Hepatocyte (in vitro differentiated cells): ENCODE measurements at regions not wholly inside any gene's neighbourhood (a gene's known extent, or its start where the extent isn't known, plus 50 kb on each side); places are given as distances from the start of the nearest gene placed in this dataset.
A peak's percentile ranks its signal among the peaks of the same experiment; 100 is the strongest.

Experiments used
- DNase-seq: peaks from one replicate; pipeline ENCODE4 v3.0.0-alpha.2; 2016; ENCODE audit warnings: low spot score
- H2AFZ ChIP-seq: fragments of 200-600 bp; sonication (generic); 2 replicates; pipeline ENCODE4 v1.6.0; 2016; ENCODE audit warnings: antibody characterized with exemption, mild to moderate bottlenecking
- H3K27ac ChIP-seq: fragments of 200-600 bp; sonication (generic); 2 replicates; pipeline ENCODE4 v1.5.1; 2016; ENCODE audit warnings: mild to moderate bottlenecking
- H3K27me3 ChIP-seq: fragments of 200-600 bp; sonication (generic); 2 replicates; pipeline ENCODE4 v1.6.1; 2016
- H3K36me3 ChIP-seq: fragments of 200-600 bp; sonication (generic); replicated peaks from 2 replicates; pipeline ENCODE4 v1.5.1; 2016; ENCODE audit warnings: low read depth; ENCODE audit not compliant: insufficient read depth
- H3K4me1 ChIP-seq: fragments of 200-600 bp; sonication (generic); 2 replicates; pipeline ENCODE4 v1.5.1; 2016; ENCODE audit warnings: mild to moderate bottlenecking, moderate library complexity; ENCODE audit not compliant: insufficient read depth
- H3K4me2 ChIP-seq: fragments of 200-600 bp; sonication (generic); 2 replicates; pipeline ENCODE4 v1.6.0; 2016
- H3K4me3 ChIP-seq: fragments of 200-600 bp; sonication (generic); 2 replicates; pipeline ENCODE4 v1.5.1; 2016; ENCODE audit warnings: mild to moderate bottlenecking
- H3K79me2 ChIP-seq: fragments of 200-600 bp; sonication (generic); 2 replicates; pipeline ENCODE4 v1.6.0; 2017; ENCODE audit warnings: mild to moderate bottlenecking
- H3K9me2 ChIP-seq: fragments of 200-600 bp; sonication (generic); replicated peaks from 2 replicates; pipeline ENCODE4 v1.6.0; 2017; ENCODE audit warnings: mild to moderate bottlenecking; ENCODE audit not compliant: insufficient read depth
- H3K9me3 ChIP-seq: fragments of 200-600 bp; sonication (generic); 2 replicates; pipeline ENCODE4 v1.5.1; 2016; ENCODE audit warnings: low read depth, mild to moderate bottlenecking
- H4K20me1 ChIP-seq: fragments of 200-600 bp; sonication (generic); 2 replicates; pipeline ENCODE4 v1.6.0; 2016; ENCODE audit warnings: mild to moderate bottlenecking; ENCODE audit not compliant: insufficient read depth, poor library complexity, severe bottlenecking
- EZH2 ChIP-seq: fragments of 200-600 bp; sonication (generic); IDR thresholded peaks from 2 replicates; pipeline ENCODE4 v1.6.1; 2016; ENCODE audit warnings: antibody characterized with exemption, mild to moderate bottlenecking, borderline replicate concordance
- EZH2phosphoT487 ChIP-seq: fragments of 200-600 bp; sonication (generic); IDR thresholded peaks from one replicate; pipeline ENCODE4 v1.6.1; 2018; ENCODE audit warnings: antibody characterized with exemption, mild to moderate bottlenecking, low read depth, moderate library complexity; ENCODE audit not compliant: unreplicated experiment, severe bottlenecking
- WGBS: methylation state at CpG from one replicate; pipeline ENCODE4 v1.1.6; 2016; ENCODE audit warnings: low lambda C conversion rate; ENCODE audit errors: missing lambda C conversion rate; 5-methylcytosine and 5-hydroxymethylcytosine counted together
- TF ChIP-seq, protein P1 (sequence below): fragments of 200-600 bp; sonication (generic); IDR thresholded peaks from 2 replicates; pipeline ENCODE4 v1.5.1; 2016; ENCODE audit warnings: antibody characterized with exemption, mild to moderate bottlenecking; ENCODE audit not compliant: poor library complexity

DNA sequence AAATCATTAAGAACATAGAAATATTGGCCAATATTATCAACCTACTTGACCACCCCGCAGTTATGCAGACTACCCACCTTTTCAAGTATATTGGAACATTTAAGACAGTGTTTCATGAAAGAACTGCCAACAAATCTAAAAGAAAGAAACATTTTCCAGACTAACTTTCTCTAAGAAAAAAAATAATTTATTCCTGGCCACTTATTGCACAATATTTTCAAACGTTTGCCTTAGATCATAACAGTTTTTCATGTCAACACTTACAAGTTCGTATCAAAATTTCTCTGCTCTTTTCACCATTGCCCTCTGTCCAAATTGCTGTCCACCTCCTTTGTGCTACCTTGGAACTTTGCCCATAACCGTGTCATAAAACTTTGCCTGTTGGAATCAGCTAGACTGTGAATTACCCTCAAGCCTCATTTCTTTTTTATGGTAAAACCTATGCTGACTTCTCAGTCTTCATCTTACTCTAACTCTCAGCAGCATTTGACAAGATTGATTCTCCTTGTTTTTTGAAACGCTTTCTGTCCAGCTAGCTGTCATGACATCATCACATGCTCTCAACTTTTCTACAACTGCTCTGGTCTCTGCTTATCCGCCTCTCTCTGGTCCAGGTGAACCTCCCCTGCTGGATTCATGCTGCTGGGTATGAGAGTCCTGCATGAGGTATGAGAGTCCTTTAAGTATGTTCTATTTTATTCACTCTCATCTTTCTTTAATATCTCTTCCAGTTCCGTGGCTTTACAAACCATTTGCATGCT, 92.8 kb upstream of the CHRM3 start:
- Histone ChIP-seq H3K27ac (no peak overlapping the region), H3K27me3 (no peaks in the 10 kb centered on the region), H3K9me2 (no peaks in the 10 kb centered on the region), H3K4me3 (no peak overlapping the region), H4K20me1 (no peaks in the 10 kb centered on the region), H3K9me3 (no peaks in the 10 kb centered on the region), H2AFZ (no peak overlapping the region), H3K4me2 (peak overlapping the region; percentile 3), H3K79me2 (no peaks in the 10 kb centered on the region), H3K4me1 (peaks cover 6% of the 10 kb centered on the region), H3K36me3 (no peaks in the 10 kb centered on the region)
- WGBS: 70% methylated on average over 7 of the region's 7 CpGs
- peak; percentile 36 for DNase-seq
- TF ChIP-seq EZH2 (no peak), EZH2phosphoT487 (no peak)
- TF ChIP-seq, protein P1, sequence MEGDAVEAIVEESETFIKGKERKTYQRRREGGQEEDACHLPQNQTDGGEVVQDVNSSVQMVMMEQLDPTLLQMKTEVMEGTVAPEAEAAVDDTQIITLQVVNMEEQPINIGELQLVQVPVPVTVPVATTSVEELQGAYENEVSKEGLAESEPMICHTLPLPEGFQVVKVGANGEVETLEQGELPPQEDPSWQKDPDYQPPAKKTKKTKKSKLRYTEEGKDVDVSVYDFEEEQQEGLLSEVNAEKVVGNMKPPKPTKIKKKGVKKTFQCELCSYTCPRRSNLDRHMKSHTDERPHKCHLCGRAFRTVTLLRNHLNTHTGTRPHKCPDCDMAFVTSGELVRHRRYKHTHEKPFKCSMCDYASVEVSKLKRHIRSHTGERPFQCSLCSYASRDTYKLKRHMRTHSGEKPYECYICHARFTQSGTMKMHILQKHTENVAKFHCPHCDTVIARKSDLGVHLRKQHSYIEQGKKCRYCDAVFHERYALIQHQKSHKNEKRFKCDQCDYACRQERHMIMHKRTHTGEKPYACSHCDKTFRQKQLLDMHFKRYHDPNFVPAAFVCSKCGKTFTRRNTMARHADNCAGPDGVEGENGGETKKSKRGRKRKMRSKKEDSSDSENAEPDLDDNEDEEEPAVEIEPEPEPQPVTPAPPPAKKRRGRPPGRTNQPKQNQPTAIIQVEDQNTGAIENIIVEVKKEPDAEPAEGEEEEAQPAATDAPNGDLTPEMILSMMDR: no peak

DNA sequence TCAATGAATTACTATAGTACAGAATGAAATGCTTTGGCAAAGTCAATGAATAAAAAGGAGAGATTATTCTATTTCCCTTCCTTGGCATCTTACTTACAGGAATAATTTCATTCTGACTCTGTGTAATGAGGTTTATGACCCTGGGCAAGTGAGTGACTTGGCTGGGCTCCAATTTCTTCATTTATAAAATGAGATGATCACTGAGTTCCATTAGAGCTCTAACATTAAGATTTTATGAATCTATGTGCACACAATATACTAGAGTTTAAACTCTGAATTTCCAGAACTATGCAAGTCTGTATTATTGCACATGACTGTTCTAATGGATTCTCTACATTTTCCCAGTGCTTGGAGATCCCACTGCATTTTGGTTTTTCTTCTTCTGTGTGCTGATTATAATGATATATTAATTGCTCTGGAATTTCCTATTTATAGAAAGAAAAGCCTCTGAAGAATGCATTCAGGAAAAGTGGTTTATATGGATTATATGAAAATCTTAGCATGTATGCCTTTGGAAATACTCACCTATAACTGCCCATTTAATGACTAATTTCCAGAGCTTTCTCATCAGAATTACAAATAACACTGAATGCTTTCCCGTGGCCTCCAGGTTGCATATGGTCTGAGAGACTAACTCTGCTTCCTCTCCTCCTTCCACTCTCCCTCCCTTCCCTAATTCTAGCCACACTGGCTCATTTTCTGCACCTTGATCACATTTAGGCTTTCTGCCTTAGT, 97.4 kb upstream of the CHRM3 start:
- Histone ChIP-seq H3K9me3 (no peaks in the 10 kb centered on the region), H3K4me3 (no peak overlapping the region), H3K79me2 (no peaks in the 10 kb centered on the region), H3K36me3 (no peaks in the 10 kb centered on the region), H3K4me2 (no peak overlapping the region), H3K9me2 (no peaks in the 10 kb centered on the region), H3K27ac (no peak overlapping the region), H3K27me3 (no peaks in the 10 kb centered on the region), H4K20me1 (no peaks in the 10 kb centered on the region), H2AFZ (no peak overlapping the region), H3K4me1 (peaks cover 6% of the 10 kb centered on the region)
- 52% methylated on average over 1 of the region's 1 CpG for WGBS
- TF ChIP-seq EZH2: no peak
- TF ChIP-seq, protein P1: no peak
- no peak for TF ChIP-seq EZH2phosphoT487
- no peak for DNase-seq

DNA sequence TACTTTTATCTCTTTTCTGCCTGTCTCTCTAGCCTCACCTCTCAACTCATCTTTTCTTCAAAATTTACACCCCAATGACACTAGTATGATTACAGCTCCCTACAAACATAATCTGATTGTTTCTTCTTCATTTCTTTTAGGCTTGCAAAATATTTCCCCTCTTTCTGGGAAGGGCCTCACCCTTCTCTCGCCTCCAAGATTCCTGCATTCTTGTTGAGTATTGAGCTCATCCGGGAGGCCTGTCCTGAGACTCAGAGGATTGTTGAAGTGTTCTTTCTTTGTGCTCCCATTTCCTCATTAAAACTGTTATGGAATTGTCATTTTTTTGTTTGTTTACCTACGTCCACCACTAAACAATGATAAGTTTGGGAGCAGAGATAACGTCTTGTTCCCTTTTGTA, 99.1 kb upstream of the CHRM3 start:
- Histone ChIP-seq H3K4me2 (no peak overlapping the region), H3K4me3 (no peak overlapping the region), H2AFZ (no peak overlapping the region), H4K20me1 (no peaks in the 10 kb centered on the region), H3K79me2 (no peaks in the 10 kb centered on the region), H3K36me3 (no peaks in the 10 kb centered on the region), H3K27me3 (no peaks in the 10 kb centered on the region), H3K4me1 (no peaks in the 10 kb centered on the region), H3K9me2 (no peaks in the 10 kb centered on the region), H3K9me3 (no peaks in the 10 kb centered on the region), H3K27ac (no peak overlapping the region)
- TF ChIP-seq, protein P1: no peak
- TF ChIP-seq EZH2: no peak
- TF ChIP-seq EZH2phosphoT487: no peak
- no peak for DNase-seq
- 76% methylated on average over 4 of the region's 4 CpGs for WGBS
